Body of pancreas (tissue), 4 donors: ENCODE measurements at regions not wholly inside any gene's neighbourhood (a gene's known extent, or its start where the extent isn't known, plus 50 kb on each side); places are given as distances from the start of the nearest gene placed in this dataset.

Source experiments
- CTCF ChIP-seq, 7 experiments: fragments of 450-650 bp in 4 of 7; fragments of 200-600 bp in 3 of 7; sonication (generic) in 3 of 7; IDR thresholded peaks; one replicate each; pipeline ENCODE4 v1.5.1; 2016 to 2019; ENCODE audit warnings: antibody characterized with exemption in 7 of 7
- POLR2A ChIP-seq, 3 donors: fragments of 450-650 bp; IDR thresholded peaks; one replicate each; pipeline ENCODE4 v1.6.1; 2016; ENCODE audit warnings: antibody characterized with exemption in 3 of 3, mild to moderate bottlenecking in 2 of 3

- TF ChIP-seq CTCF (IDR thresholded peaks at IDR 0.05) (no peak), POLR2A (IDR thresholded peaks at IDR 0.05) (no peak)
These were observed 231.3 kb downstream of the MDFIC start for GRCh38 chr7:115153176-115153575.
